GM23248 (cell line): ENCODE measurements at regions not wholly inside any gene's neighbourhood (a gene's known extent, or its start where the extent isn't known, plus 50 kb on each side); places are given as distances from the start of the nearest gene placed in this dataset.

Experiments
- EZH2 ChIP-seq: fragments of 200-600 bp; sonication (generic); IDR thresholded peaks from 2 replicates; pipeline ENCODE4 v1.6.1; 2018; ENCODE audit warnings: antibody characterized with exemption, mild to moderate bottlenecking; ENCODE audit not compliant: insufficient read depth, poor library complexity, severe bottlenecking
- EZH2phosphoT487 ChIP-seq: fragments of 200-600 bp; sonication (generic); IDR thresholded peaks from 2 replicates; pipeline ENCODE4 v1.6.1; 2018; ENCODE audit warnings: antibody characterized with exemption, moderate library complexity, mild to moderate bottlenecking, low read depth; ENCODE audit not compliant: insufficient read depth

DNA sequence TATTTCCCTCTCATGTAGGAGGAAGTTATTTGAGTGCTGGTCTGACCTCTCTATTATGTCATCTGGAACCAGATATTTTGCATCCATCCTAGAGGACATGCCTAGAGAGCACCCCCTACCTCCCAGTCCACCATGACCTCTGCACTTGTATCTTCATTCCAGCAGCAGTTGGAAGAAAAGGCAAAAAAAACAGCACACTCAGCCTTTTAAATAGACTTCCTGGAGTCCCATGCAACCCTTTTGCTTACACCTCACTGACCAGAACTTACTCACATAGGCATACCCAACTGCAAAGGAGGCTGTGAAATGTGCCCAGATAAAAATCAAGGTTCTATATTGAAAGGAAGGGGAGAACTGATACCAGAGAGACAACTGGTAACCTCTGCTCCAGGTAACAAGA is 92.3 kb upstream of the FHIT start:
- TF ChIP-seq EZH2 (no peak), EZH2phosphoT487 (no peak)
